Kidney epithelial cell (primary cell): ENCODE measurements at regions not wholly inside any gene's neighbourhood (a gene's known extent, or its start where the extent isn't known, plus 50 kb on each side); places are given as distances from the start of the nearest gene placed in this dataset.

ENCODE experiments used
- DNase-seq: peaks from one replicate; pipeline ENCODE4 v3.0.0-alpha.2; 2010; ENCODE audit warnings: low read depth
- H3K27me3 ChIP-seq: 2 replicates; pipeline ENCODE4 v1.6.0; 2011; ENCODE audit warnings: low read length; ENCODE audit not compliant: control insufficient read depth, insufficient read depth
- H3K36me3 ChIP-seq: 2 replicates; pipeline ENCODE4 v1.5.1; 2011; ENCODE audit warnings: low read length; ENCODE audit not compliant: control insufficient read depth, insufficient read depth
- H3K4me3 ChIP-seq: 2 replicates; pipeline ENCODE4 v1.5.1; 2011; ENCODE audit warnings: low read depth, mild to moderate bottlenecking, control low read depth, low read length
- TF ChIP-seq, protein P1 (sequence below): IDR thresholded peaks from 2 replicates; pipeline ENCODE4 v1.5.1; 2011; ENCODE audit warnings: mild to moderate bottlenecking, moderate library complexity, low read length, control low read depth, inconsistent platforms; ENCODE audit not compliant: insufficient read depth, poor library complexity, severe bottlenecking

DNA sequence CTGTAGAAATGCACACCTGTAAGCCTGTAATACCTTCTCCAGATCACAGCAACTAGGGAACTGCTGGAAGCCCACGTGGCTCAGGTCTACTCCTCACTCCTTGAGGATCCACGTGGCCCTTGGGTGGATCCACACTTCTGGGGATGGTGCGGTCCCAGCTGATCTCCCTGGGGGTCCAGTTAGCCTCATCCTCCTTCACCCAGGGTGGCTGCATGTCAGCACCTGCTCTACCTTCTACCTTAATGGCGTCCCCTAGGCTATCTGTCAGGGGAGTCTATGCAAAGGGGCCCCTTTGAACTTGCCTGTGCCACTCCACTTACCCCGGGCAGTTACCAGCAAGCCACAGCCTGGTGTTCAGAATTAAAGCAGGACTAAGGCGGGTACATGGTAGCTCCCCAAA lies 284.7 kb downstream of the MYCN start:
- TF ChIP-seq, protein P1, sequence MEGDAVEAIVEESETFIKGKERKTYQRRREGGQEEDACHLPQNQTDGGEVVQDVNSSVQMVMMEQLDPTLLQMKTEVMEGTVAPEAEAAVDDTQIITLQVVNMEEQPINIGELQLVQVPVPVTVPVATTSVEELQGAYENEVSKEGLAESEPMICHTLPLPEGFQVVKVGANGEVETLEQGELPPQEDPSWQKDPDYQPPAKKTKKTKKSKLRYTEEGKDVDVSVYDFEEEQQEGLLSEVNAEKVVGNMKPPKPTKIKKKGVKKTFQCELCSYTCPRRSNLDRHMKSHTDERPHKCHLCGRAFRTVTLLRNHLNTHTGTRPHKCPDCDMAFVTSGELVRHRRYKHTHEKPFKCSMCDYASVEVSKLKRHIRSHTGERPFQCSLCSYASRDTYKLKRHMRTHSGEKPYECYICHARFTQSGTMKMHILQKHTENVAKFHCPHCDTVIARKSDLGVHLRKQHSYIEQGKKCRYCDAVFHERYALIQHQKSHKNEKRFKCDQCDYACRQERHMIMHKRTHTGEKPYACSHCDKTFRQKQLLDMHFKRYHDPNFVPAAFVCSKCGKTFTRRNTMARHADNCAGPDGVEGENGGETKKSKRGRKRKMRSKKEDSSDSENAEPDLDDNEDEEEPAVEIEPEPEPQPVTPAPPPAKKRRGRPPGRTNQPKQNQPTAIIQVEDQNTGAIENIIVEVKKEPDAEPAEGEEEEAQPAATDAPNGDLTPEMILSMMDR, result no peak
- Histone ChIP-seq H3K4me3 (no peak overlapping the region), H3K36me3 (no peaks in the 10 kb centered on the region), H3K27me3 (peaks cover 5% of the 10 kb centered on the region)
- no peak for DNase-seq

GRCh38 chr2:16224298-16225045 lies 284.1 kb downstream of the MYCN start:
- no peak for DNase-seq
- H3K4me3 ChIP-seq, result no peak overlapping the region
- TF ChIP-seq, protein P1, result no peak
- no peaks in the 10 kb centered on the region for H3K36me3 ChIP-seq
- H3K27me3 ChIP-seq, result peaks cover 5% of the 10 kb centered on the region

DNA sequence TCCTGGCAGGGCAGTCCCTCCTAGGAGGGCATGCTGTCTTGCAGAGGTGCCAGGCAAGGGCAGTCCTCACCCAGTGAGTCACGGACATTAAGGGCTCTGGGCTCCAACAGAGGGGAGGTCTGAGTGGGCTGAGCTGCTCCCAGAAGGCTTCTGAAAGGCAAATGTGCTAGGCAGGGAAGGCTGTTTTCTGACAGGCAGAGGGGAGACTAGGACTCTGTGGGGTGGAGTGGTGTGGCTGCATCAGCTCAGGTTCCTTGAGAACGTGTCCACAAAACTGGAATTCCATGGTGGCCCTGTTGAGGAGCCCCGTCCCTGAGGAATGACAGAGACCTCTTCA lies 283.5 kb downstream of the MYCN start:
- H3K27me3 ChIP-seq, result peaks cover 5% of the 10 kb centered on the region
- no peaks in the 10 kb centered on the region for H3K36me3 ChIP-seq
- DNase-seq, result no peak
- TF ChIP-seq, protein P1, result no peak
- no peak overlapping the region for H3K4me3 ChIP-seq

- TF ChIP-seq, protein P1, result no peak
- Histone ChIP-seq H3K4me3 (no peak overlapping the region), H3K36me3 (no peaks in the 10 kb centered on the region), H3K27me3 (peaks cover 5% of the 10 kb centered on the region)
- no peak for DNase-seq
These were observed 283.0 kb downstream of the MYCN start for GRCh38 chr2:16223161-16223840.

DNA sequence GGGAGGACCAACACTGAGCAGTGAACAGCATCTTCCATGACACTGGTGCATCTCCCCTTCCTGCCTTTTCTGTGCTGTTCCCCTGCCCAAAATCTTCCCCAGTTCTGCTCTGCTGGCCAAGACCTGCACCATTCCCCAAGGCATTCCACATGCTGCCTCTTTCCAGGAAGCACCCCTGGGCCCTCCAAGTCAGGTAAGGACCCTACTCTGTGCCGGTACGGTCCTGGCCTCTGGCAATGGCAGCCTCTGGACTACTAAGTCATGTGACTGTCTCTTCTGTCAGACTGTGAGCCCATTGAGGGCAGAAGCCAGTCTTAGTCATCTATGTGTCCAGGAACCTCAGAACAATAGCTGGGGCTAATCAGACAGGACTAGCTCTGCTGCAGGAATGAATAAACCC lies 282.0 kb downstream of the MYCN start:
- peaks cover 5% of the 10 kb centered on the region for H3K27me3 ChIP-seq
- H3K36me3 ChIP-seq, result no peaks in the 10 kb centered on the region
- H3K4me3 ChIP-seq, result no peak overlapping the region
- TF ChIP-seq, protein P1, result no peak
- no peak for DNase-seq
